CD4-positive, alpha-beta T cell treated with Interleukin-4 for 1 hour (primary cell): ENCODE measurements at regions not wholly inside any gene's neighbourhood (a gene's known extent, or its start where the extent isn't known, plus 50 kb on each side); places are given as distances from the start of the nearest gene placed in this dataset.
"Not testable (repeated sequence)": the region's sequence is repeated elsewhere in the genome, so short reads cannot be mapped to it uniquely, and the experiment has no call there.

Experiments used
- DNase-seq, 2 donors: peaks; one replicate each; pipeline ENCODE4 v3.0.0-alpha.2; 2020 to 2022

DNA sequence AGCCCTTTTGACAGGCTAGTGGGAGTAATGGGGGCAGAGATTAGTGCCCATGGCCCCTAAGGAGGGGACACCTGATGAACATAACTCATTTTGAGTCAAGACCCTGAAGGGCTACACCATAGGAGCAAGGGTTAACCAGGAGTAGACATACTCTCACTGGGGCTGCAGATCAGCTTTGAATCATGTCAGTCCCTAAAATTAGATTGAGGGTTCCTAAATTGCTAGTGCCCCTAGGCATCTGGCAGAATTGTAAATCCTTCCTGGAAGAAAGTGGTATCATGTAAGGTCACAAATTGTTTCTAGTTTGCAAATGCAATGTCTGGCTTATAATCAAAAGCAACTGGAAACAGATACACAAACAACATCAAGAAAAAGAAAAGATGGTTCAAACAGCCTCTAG is 52.1 kb upstream of the LRRC37A2 start:
- DNase-seq, result not testable (repeated sequence)

- DNase-seq, result not testable (repeated sequence)
Measured at GRCh38 chr17:46455069-46455468, 57.2 kb upstream of the LRRC37A2 start.

GRCh38 chr17:46454572-46454971 is 57.7 kb upstream of the LRRC37A2 start:
- not testable (repeated sequence) for DNase-seq

- not testable (repeated sequence) for DNase-seq
Measured at GRCh38 chr17:46453077-46453476, 59.2 kb upstream of the LRRC37A2 start.

DNA sequence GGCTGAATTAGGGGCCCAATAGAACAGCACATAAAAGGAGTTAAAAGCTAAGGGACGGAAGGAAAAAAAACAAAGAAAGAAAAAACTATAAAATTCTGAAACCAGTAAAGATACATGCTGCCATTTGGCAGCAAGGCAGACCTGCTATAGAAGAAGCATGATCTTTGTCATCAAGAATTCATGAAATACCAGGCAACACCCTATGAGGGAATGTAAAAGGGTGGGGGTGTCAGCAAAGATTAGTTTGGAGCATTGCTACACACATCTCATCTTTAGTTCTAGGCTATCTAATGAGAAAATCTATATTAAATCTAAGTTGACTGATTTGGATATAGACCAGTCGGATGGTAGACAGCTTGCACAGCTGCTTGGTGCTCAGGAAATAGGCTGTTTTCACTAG is 66.4 kb upstream of the LRRC37A2 start:
- DNase-seq, result not testable (repeated sequence)

GRCh38 chr17:46445411-46445810 is 66.9 kb upstream of the LRRC37A2 start:
- DNase-seq, result not testable (repeated sequence)

- DNase-seq, result not testable (repeated sequence)
Measured at GRCh38 chr17:46442153-46442552, 70.1 kb upstream of the LRRC37A2 start.

- DNase-seq, result not testable (repeated sequence)
Measured at GRCh38 chr17:46440665-46441064, 71.6 kb upstream of the LRRC37A2 start.

DNA sequence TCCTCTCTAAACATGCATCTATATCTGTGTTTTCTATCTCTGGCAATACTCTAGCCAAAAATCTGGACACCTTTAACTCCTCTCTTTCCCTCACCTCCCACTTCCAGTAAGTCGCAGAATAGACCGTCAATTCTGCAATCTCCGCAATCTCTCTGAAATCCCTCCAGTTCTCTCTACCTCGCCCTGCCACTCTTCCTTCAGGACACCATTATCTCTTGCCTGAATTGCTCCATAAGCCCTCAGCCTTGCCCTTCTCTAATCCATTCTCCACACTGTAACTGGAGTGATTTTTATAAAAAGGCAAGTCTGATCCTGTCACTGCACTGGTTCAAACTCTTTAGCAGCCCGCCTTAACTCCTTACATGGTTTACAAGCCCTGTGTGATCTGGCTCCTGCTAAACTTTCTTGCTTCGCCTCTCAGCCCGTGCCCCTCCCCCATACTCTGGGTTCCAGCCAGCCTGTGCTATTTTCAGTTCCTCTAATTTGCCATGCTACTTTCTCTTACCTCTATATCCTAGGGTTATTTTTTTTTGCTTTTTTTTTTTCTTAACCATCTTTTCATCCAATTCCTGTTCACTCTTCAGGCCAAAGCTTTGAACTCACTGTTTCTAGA is 73.0 kb upstream of the ARL17B start:
- DNase-seq, result not testable (repeated sequence)

DNA sequence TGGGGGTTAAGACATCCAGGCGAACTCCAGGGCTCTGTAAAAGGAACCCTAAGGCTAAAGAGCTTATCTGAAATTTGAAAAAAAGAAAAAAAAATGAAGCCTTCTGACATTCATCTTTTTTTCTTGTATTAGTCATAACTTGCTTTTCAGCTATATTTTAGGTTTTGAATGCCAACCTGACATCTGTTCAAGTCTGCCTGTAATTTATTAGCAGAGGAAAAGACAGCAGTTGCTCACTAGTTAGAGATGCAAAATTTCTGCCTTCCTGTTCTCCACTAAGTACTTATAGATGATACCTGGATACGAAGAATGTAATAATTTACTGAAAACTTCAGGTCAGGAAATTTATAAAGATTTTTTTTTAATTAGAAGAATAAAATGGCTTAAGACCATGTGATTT is 68.7 kb upstream of the ARL17B start:
- DNase-seq, result not testable (repeated sequence)

GRCh38 chr17:46429675-46430074 is 68.1 kb upstream of the ARL17B start:
- DNase-seq, result not testable (repeated sequence)

DNA sequence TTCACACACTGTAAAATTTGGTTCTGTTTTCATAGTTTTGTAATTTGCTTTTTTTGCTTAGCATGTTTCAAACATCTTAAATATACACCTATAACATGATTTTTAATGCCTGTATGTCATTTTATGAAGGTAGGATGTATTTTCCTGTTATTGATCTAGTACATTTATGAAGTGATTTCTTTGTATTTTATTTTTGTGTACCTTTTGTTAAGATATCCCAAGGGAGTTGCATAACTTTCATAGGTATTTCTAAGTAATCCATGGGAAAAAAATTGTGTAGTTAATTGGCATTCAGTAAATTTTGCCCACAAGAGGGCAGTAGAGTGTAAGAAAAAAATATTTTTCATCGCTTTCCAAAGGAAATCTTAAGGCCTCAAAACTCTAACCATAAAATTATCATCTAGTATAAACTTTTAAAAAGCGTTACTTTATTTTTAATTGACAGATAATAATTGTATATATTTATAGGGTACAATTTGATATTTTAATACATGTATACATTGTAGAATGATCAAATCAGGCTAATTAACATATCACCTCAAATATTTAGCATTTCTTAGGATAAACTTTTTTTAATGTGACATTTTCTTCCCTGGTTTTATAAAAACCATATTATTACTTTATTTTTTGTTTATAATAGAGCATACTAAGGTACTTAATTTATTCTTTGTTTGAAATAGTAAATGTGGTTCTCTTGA is 62.8 kb upstream of the ARL17B start:
- DNase-seq, result peak in 1 of 2 donors; percentile 5

GRCh38 chr17:46417907-46418306 is 56.3 kb upstream of the ARL17B start:
- peak in 1 of 2 donors; percentile 11 for DNase-seq

DNA sequence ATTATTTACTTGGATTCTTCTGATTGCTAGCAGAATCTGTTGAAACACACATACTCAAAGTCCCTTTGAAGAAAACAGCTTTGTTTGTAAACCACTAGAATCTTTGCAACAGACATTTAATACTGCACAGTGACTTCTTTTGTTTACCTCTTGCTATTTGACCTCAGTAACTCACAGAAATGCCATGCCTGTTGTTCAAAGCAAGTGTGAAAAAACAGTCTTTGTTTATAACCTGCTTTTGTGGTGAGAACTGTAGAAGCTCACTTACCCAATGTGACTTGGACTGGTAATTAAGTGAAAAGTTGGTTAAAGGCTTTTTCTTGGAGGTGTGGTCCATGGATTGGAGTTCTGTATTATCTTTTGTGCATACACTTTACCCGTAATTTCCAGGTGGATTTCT is 55.7 kb upstream of the ARL17B start:
- not testable (repeated sequence) for DNase-seq

DNA sequence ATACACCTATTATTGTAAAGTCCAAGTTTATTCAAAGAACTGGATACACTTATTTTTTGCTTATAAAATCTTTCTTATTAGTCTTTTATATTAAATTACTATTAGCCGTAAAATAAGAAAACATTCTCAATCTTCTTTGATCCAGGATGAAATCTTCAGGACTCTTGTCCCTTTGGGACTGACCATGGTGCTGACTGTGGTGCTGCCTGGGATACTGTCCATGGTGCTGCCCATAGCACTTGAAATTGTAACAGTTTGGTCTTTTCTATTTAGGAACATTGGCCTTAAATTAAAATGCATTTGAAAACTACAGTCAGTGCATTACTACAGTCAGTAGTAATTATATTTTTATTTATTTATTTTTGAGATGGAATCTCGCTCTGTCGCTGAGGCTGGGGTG is 53.0 kb upstream of the ARL17B start:
- not testable (repeated sequence) for DNase-seq

DNA sequence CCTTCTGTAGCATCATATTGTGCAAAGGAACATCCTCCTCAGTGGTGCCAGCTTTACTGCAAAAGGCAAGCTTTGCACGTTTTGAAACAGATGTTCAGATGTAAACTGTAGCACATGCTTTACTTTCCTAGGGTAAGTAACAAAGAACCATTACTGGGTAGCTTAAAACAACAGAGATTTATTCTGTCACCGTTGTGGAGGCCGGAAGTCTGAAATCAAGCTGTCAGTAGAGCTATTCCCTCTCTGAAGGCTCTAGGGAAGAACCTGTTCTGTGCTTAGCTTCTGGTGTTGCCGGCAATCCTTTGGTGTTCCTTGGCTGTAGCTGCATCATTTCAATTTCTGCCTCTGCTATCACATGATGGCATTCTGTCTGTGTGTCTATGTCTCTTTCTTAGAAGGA is 50.6 kb upstream of the ARL17B start:
- DNase-seq, result not testable (repeated sequence)

- not testable (repeated sequence) for DNase-seq
Measured at GRCh38 chr17:46411172-46411852, 49.7 kb upstream of the ARL17B start.
